Breast epithelium (tissue), 3 donors: ENCODE measurements at regions not wholly inside any gene's neighbourhood (a gene's known extent, or its start where the extent isn't known, plus 50 kb on each side); places are given as distances from the start of the nearest gene placed in this dataset.

Experiments
- CTCF ChIP-seq, 3 donors: fragments of 450-650 bp; IDR thresholded peaks; one replicate each; pipeline ENCODE4 v1.5.1; 2016 to 2017; ENCODE audit warnings: antibody characterized with exemption in 3 of 3, mild to moderate bottlenecking in 3 of 3, moderate library complexity in 3 of 3
- POLR2A ChIP-seq: fragments of 450-650 bp; IDR thresholded peaks from one replicate; pipeline ENCODE4 v1.6.1; 2016; ENCODE audit warnings: antibody characterized with exemption, mild to moderate bottlenecking, moderate library complexity

GRCh38 chr6:101021504-101021903, 140.4 kb upstream of the ASCC3 start:
- TF ChIP-seq CTCF (IDR thresholded peaks at IDR 0.05): no peak
- TF ChIP-seq POLR2A: no peak
